Ascending aorta (tissue), 2 donors: ENCODE measurements at regions not wholly inside any gene's neighbourhood (a gene's known extent, or its start where the extent isn't known, plus 50 kb on each side); places are given as distances from the start of the nearest gene placed in this dataset.

Experiments
- DNase-seq, 2 donors: peaks; one replicate each; pipeline ENCODE4 v3.0.0-alpha.2; 2019; ENCODE audit warnings: low spot score in 2 of 2
- H3K27ac ChIP-seq, 2 donors: fragments of 200-600 bp; sonication (generic); one replicate each; pipeline ENCODE4 v1.5.1; 2016 to 2017; ENCODE audit warnings: mild to moderate bottlenecking in 1 of 2
- H3K27me3 ChIP-seq: fragments of 200-600 bp; sonication (generic); one replicate; pipeline ENCODE4 v1.5.1; 2017
- H3K36me3 ChIP-seq, 2 donors: fragments of 200-600 bp; sonication (generic); one replicate each; pipeline ENCODE4 v1.5.1; 2016
- H3K4me1 ChIP-seq, 2 donors: fragments of 200-600 bp; sonication (generic); one replicate each; pipeline ENCODE4 v1.5.1; 2016 to 2017; ENCODE audit warnings: mild to moderate bottlenecking in 1 of 2
- H3K4me3 ChIP-seq, 2 donors: fragments of 200-600 bp; sonication (generic); one replicate each; pipeline ENCODE4 v1.5.1; 2016 to 2017; ENCODE audit warnings: mild to moderate bottlenecking in 1 of 2
- H3K9me3 ChIP-seq, 2 donors: fragments of 200-600 bp; sonication (generic); one replicate each; pipeline ENCODE4 v1.5.1; 2016
- CTCF ChIP-seq, 3 experiments: fragments of 200-600 bp in 2 of 3; fragments of 450-650 bp in 1 of 3; sonication (generic) in 2 of 3; IDR thresholded peaks; one replicate each; pipeline ENCODE4 v1.5.1; 2016 to 2019; ENCODE audit warnings: antibody characterized with exemption in 3 of 3, mild to moderate bottlenecking in 1 of 3, moderate library complexity in 1 of 3
- intact Hi-C: fragments of 100-400 bp; cut with DNase I; formaldehyde crosslinking; loops from one replicate; pipeline ENCODE4 v1.15.1; 2023

GRCh38 chr22:49694462-49695260 lies 133.0 kb downstream of the BRD1 start:
- no peaks in the 10 kb centered on the region for H3K27me3 ChIP-seq
- H3K4me3 ChIP-seq, result no peak overlapping the region
- peak in 1 of 2 donors; percentile 41 for DNase-seq
- no peak for TF ChIP-seq CTCF (IDR thresholded peaks at IDR 0.05)
- peaks cover 0 to 5% of the 10 kb centered on the region in 2 donors for H3K9me3 ChIP-seq
- H3K36me3 ChIP-seq, result no peaks in the 10 kb centered on the region
- intact Hi-C loops, result no loop called here
- no peaks in the 10 kb centered on the region for H3K4me1 ChIP-seq
- H3K27ac ChIP-seq, result no peak overlapping the region

- intact Hi-C loops, result no loop called here
- no peaks in the 10 kb centered on the region for H3K27me3 ChIP-seq
Observed at GRCh38 chr22:49693848-49694247, 133.8 kb downstream of the BRD1 start.

GRCh38 chr22:49693416-49693815 lies 134.3 kb downstream of the BRD1 start:
- Histone ChIP-seq H3K4me3 (no peak overlapping the region), H3K4me1 (no peaks in the 10 kb centered on the region), H3K36me3 (no peaks in the 10 kb centered on the region), H3K27me3 (no peaks in the 10 kb centered on the region), H3K9me3 (peaks cover 0 to 5% of the 10 kb centered on the region in 2 donors), H3K27ac (no peak overlapping the region)
- intact Hi-C loops, result no loop called here
- TF ChIP-seq CTCF (IDR thresholded peaks at IDR 0.05), result no peak
- DNase-seq, result no peak

More at GRCh38 chr22:49693848-49694247, 133.8 kb downstream of the BRD1 start:
- peak in 1 of 2 donors; percentile 30 for DNase-seq
- no peak overlapping the region for H3K4me3 ChIP-seq
- TF ChIP-seq CTCF (IDR thresholded peaks at IDR 0.05), result no peak
- no peak overlapping the region for H3K27ac ChIP-seq
- H3K36me3 ChIP-seq, result no peaks in the 10 kb centered on the region
- peaks cover 0 to 5% of the 10 kb centered on the region in 2 donors for H3K9me3 ChIP-seq
- H3K4me1 ChIP-seq, result no peaks in the 10 kb centered on the region

- Histone ChIP-seq H3K9me3 (peaks cover 0 to 5% of the 10 kb centered on the region in 2 donors), H3K36me3 (no peaks in the 10 kb centered on the region), H3K4me1 (no peaks in the 10 kb centered on the region), H3K4me3 (no peak overlapping the region), H3K27ac (no peak overlapping the region), H3K27me3 (no peaks in the 10 kb centered on the region)
- DNase-seq, result peak in 1 of 2 donors; percentile 53
- intact Hi-C loops, result no loop called here
- no peak for TF ChIP-seq CTCF (IDR thresholded peaks at IDR 0.05)
Observed at GRCh38 chr22:49692499-49693225, 135.0 kb downstream of the BRD1 start.

GRCh38 chr22:49691256-49691655 lies 136.4 kb downstream of the BRD1 start:
- H3K4me3 ChIP-seq, result no peak overlapping the region
- H3K9me3 ChIP-seq, result no peaks in the 10 kb centered on the region
- no peak overlapping the region for H3K27ac ChIP-seq
- no peak for DNase-seq
- no peaks in the 10 kb centered on the region for H3K4me1 ChIP-seq
- H3K36me3 ChIP-seq, result no peaks in the 10 kb centered on the region
- intact Hi-C loops, result no loop called here
- TF ChIP-seq CTCF (IDR thresholded peaks at IDR 0.05), result no peak
- H3K27me3 ChIP-seq, result no peaks in the 10 kb centered on the region
